EL (cell line): ENCODE measurements at regions not wholly inside any gene's neighbourhood (a gene's known extent, or its start where the extent isn't known, plus 50 kb on each side); places are given as distances from the start of the nearest gene placed in this dataset.
"Not testable (repeated sequence)": the region's sequence is repeated elsewhere in the genome, so short reads cannot be mapped to it uniquely, and the experiment has no call there.

Source experiments
- DNase-seq: peaks from one replicate; pipeline ENCODE4 v3.0.0-alpha.2; 2016

- no peak for DNase-seq
Observed at GRCh38 chr2:53183581-53183980, 584.0 kb upstream of the CHAC2 start.

GRCh38 chr2:53182601-53183000 lies 585.0 kb upstream of the CHAC2 start:
- DNase-seq = no peak

DNA sequence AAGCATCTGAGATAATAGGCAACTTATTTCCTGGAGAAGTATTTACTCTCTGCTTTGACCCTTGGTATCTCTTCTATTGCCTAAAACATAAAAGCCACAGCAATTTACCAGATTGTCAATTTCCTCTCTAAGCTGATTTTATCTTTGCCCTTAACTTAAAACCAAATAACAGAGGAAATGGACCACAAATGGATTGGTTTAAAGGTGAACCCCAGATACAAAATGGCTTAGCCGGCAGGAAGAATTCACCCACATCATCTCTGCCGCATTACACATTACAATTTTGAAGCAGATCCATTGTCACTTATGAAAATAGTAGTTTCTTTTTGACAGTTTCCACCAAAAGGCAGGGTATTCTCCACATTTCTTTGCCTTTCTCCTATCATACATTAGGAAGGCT lies 585.8 kb upstream of the CHAC2 start:
- no peak for DNase-seq

GRCh38 chr2:53177327-53177726 lies 590.3 kb upstream of the CHAC2 start:
- no peak for DNase-seq

GRCh38 chr2:53174539-53174938 lies 593.1 kb upstream of the CHAC2 start:
- no peak for DNase-seq

DNA sequence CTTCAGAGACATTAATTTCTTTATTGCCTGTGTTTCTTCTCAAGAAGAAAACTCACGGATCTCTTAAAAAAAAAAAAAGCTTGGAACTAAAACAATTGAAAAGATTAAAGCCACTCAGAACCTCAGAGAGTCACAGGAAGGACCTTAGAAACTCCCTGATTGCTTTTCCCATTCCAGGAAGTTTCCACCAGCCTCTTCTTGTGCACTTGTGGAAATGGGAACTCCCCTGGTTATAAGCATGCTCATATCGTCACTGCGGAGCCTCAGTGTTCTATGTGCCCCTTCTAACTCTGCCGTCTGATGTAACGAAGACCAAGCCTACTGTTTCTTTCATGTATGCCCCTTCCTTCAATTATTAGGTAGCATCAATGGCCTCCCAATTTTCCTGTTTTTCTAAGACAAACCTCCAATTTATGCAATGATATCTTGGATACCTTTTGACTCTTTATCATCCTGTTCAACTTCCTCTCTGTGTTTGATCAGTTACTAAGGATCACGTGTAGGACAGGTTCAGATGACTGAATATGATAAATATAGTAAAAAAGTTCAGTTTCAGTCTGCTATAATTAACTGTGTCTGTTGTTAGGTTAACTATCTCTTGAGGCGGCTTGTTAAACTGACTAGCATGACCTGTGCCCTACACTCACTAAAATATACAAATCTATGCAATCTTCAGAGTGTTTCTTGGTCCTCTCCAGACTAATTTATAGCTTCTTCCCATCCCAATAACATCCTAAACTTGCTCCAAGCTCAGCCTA lies 593.7 kb upstream of the CHAC2 start:
- DNase-seq = no peak

GRCh38 chr2:53173091-53173490 lies 594.5 kb upstream of the CHAC2 start:
- DNase-seq = no peak

- peak; percentile 4 for DNase-seq
Observed at GRCh38 chr2:53170466-53170865, 597.1 kb upstream of the CHAC2 start.

GRCh38 chr2:53167227-53167626 lies 600.4 kb upstream of the CHAC2 start:
- DNase-seq = no peak

DNA sequence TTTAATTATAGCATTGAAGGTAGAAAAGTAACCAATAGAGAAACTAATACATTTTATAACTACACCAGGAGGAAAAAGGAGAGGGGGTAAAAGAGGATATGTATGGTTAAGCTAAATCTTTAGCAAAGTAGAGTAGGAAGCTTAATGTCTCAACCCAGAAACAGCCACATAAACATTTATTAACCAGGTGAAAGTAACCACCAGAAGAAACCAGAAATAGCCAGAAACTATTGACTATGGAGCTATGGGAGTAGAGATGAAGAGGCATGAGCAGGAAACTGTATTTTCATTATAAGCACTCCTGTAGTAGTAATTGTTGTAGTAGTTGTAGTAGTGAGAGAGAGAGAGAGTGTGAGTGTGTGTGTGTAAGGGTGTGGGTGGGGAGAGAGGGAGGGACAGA lies 617.5 kb upstream of the CHAC2 start:
- no peak for DNase-seq

GRCh38 chr2:53148221-53148620 lies 619.4 kb upstream of the CHAC2 start:
- DNase-seq = no peak

DNA sequence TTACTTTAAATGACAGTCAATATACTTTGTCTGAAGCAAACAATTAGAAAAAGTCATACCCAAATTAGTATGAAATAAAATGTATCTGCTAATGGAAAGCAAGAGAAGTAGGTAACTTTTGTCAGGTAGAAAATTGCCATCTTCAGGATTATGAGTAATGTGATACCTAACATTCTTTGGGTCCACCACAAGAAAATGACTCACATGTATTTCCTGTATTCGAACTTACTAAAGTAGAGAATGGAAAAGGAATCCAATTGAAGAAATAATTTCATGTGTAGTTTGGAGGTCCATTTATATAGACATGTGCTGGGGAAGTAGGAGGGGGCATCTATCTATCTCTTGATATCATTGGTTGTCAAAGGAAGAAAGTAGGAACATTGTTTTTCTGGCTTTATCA lies 636.2 kb upstream of the CHAC2 start:
- DNase-seq = peak; percentile 59

DNA sequence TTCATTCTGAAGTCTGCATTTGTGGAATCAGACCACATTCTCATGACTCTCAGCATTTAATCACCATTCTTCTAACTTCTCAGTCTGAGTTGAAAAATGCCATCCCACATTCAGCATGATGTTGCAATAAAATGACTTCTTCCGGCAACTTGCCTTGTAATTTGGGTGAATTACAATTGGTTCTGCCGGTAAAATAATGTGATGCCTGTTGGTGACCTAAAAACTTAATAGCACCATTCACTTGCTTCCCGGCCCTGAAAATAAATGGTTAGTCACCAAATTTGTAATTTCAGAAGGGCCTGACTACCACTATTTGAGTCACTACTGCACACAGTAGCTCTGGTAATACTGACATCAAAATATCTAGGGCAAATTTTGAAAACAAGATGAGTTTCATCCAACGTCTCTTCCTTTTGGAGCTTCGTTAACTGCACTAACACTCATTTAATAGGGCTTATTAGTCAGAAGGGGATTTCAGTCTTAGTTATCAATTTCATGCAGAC lies 637.1 kb upstream of the CHAC2 start:
- DNase-seq = peak; percentile 65

- DNase-seq = peak; percentile 77
Observed at GRCh38 chr2:53129851-53130250, 637.8 kb upstream of the CHAC2 start.

GRCh38 chr2:53127061-53127650 lies 640.4 kb upstream of the CHAC2 start:
- no peak for DNase-seq

GRCh38 chr2:53114991-53115390 lies 652.6 kb upstream of the CHAC2 start:
- no peak for DNase-seq

- no peak for DNase-seq
Observed at GRCh38 chr2:53114582-53114981, 653.0 kb upstream of the CHAC2 start.

GRCh38 chr2:53112408-53112807 lies 655.2 kb upstream of the CHAC2 start:
- DNase-seq = not testable (repeated sequence)

DNA sequence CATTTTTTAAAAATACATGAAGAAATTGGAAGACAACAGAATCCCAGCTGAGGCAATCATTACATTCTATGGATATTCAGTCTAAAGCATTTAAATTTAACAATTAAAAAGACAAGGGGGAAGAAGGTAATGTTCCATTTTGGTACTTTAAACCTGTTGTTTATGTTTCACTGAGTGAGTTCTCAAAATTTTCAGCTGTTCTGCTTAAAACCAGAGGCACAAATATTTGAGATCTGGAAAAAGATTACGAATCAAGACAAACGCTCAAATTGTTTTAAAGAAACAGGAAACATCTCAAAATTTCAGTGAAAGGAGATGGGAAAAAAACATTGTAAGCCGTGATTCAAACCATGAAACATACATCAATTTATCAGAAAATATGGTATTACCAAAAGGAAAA lies 656.2 kb upstream of the CHAC2 start:
- no peak for DNase-seq

- DNase-seq = no peak
Observed at GRCh38 chr2:53111004-53111403, 656.6 kb upstream of the CHAC2 start.

DNA sequence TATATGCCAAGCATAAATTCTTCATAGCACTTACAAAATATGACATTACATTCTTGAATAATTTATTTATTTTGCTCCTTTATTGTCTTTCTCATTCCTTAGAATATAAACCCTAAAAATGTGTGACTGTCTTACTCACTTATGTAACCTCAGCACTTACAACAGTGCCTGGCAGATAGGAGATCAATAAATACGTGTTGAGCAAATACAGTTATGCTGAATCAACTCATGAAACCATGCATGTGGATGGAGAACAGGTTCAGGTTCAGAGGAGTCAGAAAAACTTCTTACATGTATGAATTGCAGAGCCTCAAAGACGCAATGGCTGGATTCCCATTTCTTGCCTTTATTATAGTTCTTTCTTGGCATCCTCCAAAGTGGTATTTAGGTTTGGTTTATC lies 659.4 kb upstream of the CHAC2 start:
- no peak for DNase-seq

DNA sequence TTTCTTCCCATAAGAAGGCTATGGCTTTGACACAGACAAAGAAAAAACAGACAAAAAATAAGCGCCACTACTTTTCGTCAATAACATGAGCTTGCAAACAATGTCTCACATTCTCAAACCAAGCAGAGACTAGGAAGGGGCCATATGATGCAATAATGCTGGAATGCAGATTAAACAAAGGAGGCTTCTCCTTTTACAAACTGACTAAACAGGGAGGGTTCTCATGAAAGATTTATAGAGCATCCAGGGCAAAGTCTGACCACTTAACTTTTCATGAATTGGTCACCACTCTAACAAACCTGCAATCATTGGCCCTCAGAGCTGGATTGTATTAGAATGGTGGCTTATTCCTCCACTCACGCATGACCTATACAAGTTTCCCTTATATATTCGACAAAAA lies 663.3 kb upstream of the CHAC2 start:
- DNase-seq = peak; percentile 66

DNA sequence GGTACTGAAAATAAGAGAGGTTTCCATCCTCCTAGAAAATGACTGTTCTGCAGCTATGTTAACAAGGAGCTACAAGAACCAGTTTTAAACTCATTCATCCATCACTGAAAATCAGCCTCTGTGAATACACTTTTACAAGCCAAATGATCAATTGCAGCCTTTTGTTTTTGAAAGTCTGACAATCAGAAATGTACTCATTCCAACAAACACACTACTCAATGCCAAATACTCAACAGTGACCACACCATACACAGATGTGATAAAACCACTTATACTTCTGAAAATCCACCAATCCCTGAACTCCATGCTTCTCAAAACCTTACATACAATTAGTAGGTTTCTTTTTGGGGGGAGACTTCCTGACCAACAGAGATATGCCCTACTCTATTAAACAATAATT lies 663.9 kb upstream of the CHAC2 start:
- DNase-seq = no peak

DNA sequence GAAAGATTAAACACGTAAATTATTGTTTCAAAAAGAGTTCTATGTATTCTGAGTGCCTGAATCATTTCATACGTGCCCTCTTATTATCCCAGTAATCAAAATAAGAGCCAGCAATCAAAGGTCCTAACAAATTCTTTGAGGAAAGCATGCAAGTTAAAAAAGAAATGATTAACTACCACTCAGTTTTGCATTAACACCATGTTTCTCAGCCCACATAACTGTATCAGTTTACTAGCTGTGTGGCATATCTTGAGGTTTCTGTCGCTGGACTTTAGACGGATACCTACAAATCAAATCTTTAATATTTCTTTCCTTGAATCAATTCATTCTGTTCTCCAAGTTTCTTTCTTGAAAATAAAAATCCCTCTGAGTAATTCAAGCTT lies 668.9 kb upstream of the CHAC2 start:
- no peak for DNase-seq

GRCh38 chr2:53096351-53096750 lies 671.3 kb upstream of the CHAC2 start:
- DNase-seq = no peak
